HuH-7.5 (cell line): ENCODE measurements at regions not wholly inside any gene's neighbourhood (a gene's known extent, or its start where the extent isn't known, plus 50 kb on each side); places are given as distances from the start of the nearest gene placed in this dataset.
"Not testable (repeated sequence)": the region's sequence is repeated elsewhere in the genome, so short reads cannot be mapped to it uniquely, and the experiment has no call there.

ENCODE experiments used
- DNase-seq: peaks from one replicate; pipeline ENCODE4 v3.0.0; 2011; ENCODE audit warnings: low spot score

GRCh38 chr10:106384496-106384895, 780.0 kb downstream of the SORCS1 start:
- no peak for DNase-seq

DNA sequence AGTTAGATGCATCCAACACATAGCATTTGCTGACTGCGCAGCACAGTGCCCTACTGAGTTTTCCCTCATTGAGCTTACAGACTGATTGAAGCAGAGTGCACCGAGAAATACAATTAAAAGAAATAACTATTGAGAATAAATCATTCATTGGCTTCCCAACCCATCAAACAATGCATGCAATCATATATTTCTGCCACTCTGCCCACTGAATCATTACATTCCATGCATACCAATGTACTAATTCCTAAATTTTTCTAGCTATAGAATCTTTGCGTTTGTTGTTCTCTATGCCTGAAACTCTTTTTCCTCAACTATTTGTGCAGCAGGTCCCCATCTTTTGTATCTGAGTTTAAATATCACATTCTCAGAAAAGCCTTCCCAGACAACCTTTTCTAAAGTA, 783.8 kb downstream of the SORCS1 start:
- DNase-seq = no peak

DNA sequence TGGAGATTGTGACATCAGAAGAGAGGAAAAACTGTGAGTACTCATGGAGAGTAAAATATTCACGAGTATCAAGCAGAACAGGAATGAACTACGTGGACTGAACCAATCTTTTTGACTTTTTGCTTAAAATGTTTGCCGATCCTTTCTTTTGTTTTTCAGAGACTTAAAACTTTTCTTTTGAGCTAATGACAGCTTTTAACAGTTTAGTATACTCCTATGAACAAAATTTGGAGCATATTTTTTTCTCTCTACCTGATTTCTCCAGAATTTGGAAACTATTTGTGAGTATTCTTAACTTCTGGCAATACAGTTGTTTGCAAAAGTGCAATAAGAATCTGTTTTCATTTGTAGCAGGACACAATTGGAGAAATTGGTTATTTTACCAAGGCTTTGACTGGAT, 786.3 kb downstream of the SORCS1 start:
- no peak for DNase-seq

DNA sequence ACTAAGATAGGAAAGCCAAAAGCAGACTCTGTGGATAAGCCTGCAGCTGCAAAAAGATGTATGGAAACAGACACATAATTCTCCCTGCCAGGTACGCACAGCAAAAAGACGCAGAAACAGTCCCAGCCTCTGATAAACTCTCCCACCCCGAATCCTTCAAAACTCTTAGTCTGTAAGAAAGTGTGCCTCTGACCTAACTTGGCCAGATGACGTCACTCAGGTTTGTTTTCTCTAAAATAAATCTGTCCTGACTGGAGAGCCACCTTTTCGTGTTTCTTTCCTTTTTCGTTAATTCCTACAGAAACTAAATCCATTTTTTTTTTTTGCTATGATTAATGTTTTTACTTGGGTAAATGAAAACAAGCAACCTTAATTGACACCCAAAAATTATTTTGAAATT, 793.8 kb downstream of the SORCS1 start:
- DNase-seq = no peak

- DNase-seq = no peak
These were observed 803.6 kb downstream of the SORCS1 start for GRCh38 chr10:106360870-106361269.

DNA sequence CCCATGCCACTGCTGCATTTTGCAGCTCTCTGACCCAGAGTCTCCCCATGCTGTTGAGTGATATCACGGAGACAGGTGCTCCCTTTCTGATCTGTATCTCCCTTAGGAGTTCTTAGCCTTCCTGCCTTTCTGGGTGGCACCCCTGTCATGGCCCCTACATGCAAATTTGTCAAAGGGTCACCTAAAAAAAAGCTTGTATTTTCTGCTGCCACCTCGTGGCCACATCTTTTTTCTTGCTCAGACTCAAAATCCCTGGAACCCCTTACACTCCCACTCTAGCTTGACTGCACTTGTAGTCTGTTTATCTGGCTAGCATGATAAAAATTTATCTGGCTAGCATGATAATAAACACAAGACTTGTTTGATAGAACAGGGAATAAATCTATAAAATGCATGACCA, 809.1 kb downstream of the SORCS1 start:
- DNase-seq = no peak

GRCh38 chr10:106348933-106349332, 815.6 kb downstream of the SORCS1 start:
- no peak for DNase-seq

DNA sequence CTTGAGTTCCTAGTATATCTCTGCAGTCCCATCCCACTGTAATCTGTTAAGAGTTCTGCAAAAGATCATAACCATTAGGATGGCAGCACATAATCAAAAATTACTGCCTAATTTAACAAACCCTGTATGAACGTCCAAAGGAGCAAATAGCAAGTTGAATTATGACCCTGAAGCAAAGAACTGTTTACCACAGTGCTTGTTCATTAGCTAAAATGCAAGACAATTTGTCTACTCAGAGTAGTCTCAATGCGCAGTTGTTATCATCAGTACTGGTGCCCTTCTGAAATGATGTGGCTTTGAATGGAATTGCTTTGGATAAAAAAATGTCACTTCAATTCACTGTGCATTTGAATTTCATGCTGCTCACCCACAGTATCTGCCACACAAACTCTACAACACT, 817.0 kb downstream of the SORCS1 start:
- no peak for DNase-seq

- DNase-seq = not testable (repeated sequence)
These were observed 821.0 kb downstream of the SORCS1 start for GRCh38 chr10:106343539-106343938.

DNA sequence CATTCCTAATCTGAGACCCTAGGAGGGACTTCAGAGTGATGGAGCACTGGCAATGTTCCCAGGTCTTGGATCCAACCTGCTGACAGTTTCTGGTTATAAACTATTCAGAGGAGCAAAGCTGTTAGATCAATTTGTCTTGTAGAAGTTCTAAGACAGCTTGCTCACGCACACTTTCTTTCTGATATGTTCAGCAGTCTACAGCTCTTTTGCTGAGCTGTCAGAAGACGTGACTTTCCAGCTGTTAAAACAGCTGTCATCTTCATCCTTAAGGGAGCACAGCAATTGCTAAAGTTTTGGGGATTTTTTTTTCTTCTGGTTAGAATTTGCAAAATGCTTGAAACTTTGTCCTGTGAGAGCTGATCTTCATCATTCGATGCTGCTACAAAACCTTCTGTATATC, 823.1 kb downstream of the SORCS1 start:
- DNase-seq = no peak

DNA sequence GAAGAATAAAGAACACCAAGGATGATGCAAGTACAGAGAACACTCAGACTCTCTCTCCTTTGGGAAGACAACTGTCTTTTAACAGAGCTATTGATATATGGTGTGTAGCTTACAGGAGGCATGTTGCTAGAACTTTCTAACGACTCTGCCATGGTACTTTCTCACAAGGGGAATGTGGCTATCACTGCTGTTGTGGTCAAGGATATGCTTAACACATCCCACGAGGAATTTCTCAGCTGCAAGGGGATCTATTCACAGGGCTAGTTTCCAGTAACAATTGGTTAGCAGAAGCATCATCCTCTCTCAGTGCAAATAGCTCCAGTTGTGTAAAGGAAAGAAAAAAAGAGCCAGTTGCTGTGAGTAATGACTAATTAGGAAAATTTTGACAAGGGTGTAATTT, 826.0 kb downstream of the SORCS1 start:
- DNase-seq = no peak

DNA sequence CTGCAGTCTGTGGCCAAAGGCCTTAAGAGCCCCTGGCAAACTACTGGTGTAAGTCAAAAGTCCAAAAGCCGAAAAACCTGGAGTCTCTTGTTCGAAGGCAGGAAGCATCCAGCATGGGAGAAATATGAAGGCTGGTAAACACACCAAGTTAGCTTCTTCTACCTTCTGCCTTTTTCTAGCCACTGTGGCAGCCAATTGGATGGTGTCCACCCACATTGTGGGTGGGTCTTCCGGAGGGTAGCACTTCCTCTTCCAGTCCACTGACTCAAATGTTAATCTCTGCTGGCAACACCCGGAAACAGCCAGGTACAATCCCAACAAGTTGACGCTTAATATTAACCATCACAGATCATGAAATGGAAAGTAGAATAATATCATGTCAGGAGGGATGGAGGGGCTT, 827.6 kb downstream of the SORCS1 start:
- no peak for DNase-seq

DNA sequence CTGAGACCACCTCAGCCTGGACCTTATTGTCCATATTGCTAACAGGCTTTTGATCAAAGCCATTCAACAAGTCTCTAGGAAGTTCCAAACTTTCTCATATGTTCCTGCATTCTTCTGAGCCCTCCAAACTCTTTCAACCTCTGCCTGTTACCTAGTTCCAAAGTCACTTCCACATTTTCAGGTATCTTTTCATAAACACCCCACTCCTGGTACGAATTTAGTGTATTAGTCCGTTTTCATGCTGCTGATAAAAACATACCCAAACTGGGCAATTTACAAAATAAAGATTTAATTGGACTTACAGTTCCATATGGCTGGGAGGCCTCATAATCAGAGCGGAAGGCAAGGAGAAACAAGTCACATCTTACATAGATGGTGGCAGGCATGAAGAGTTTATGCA, 836.8 kb downstream of the SORCS1 start:
- no peak for DNase-seq

GRCh38 chr10:106320876-106321275, 843.6 kb downstream of the SORCS1 start:
- no peak for DNase-seq

GRCh38 chr10:106320078-106320477, 844.4 kb downstream of the SORCS1 start:
- no peak for DNase-seq

DNA sequence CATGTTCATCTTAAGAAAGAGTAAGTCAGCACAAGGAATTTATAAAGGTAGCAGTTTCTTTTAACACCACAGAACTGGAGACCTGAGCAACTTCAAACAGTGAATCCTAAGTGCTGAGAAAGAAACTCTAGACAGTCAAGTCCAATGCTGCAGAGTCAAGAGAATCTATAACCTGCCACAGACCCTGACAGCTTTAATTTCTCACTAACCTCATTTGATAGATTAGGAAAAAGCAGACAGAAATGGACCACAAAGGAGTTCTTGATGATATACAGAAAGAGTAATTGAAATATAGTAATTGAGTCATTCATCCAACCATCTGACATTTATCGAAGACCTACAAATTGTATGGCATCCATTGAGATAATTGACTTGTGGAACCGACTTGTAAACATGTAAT, 847.0 kb downstream of the SORCS1 start:
- no peak for DNase-seq

- DNase-seq = no peak
These were observed 851.5 kb downstream of the SORCS1 start for GRCh38 chr10:106313041-106313440.

- no peak for DNase-seq
These were observed 852.4 kb downstream of the SORCS1 start for GRCh38 chr10:106312087-106312486.

GRCh38 chr10:106311590-106311989, 852.9 kb downstream of the SORCS1 start:
- no peak for DNase-seq

- no peak for DNase-seq
These were observed 853.9 kb downstream of the SORCS1 start for GRCh38 chr10:106310596-106310995.

DNA sequence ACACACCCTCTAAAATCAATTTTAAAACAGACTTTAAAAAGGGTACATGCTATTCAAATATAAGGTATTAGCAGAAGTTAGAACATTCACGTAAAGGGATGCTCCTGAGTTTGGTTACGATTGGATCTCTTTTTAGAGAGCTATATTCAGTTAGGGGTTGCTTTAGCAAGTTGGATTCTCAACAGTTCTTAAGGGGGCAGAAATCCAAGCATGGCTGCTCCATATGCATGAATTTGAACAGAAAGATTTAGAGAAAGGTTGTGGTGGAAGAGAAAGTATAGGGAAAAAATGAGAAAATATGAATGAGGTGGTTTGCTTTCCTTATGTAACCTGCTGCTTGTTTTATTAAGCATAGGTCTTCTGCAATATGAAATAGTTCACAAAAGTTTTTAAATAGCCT, 855.1 kb downstream of the SORCS1 start:
- DNase-seq = no peak

- DNase-seq = no peak
These were observed 856.2 kb downstream of the SORCS1 start for GRCh38 chr10:106308284-106308683.

DNA sequence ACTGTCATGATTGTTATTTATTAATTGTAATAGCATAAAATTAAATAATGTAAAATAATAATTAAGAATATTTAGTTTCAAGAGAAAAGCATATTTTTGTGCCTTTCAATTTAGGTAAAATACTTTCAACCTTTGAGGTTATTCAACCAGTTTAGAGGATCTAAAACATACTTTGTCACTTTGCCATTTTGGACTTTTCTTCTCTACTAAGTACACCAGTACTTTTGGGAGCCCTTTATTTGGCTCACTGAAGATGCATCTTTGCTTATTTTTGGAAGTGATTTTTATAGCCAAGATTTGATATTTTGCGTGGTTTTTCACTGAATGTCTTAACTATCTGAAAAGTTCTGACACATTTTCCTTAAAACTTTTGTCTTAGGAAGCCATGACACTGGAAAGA, 860.5 kb downstream of the SORCS1 start:
- DNase-seq = no peak

- DNase-seq = no peak
These were observed 861.5 kb downstream of the SORCS1 start for GRCh38 chr10:106302961-106303360.

- no peak for DNase-seq
These were observed 863.4 kb downstream of the SORCS1 start for GRCh38 chr10:106301146-106301545.
